HG03095 (cell line): ENCODE measurements at regions not wholly inside any gene's neighbourhood (a gene's known extent, or its start where the extent isn't known, plus 50 kb on each side); places are given as distances from the start of the nearest gene placed in this dataset.

Experiments
- ATAC-seq: cut with Tn5 transposase; IDR thresholded peaks from one replicate; pipeline ENCODE4 v1.9.1; 2021; ENCODE audit warnings: moderate library complexity; ENCODE audit not compliant: unreplicated experiment

DNA sequence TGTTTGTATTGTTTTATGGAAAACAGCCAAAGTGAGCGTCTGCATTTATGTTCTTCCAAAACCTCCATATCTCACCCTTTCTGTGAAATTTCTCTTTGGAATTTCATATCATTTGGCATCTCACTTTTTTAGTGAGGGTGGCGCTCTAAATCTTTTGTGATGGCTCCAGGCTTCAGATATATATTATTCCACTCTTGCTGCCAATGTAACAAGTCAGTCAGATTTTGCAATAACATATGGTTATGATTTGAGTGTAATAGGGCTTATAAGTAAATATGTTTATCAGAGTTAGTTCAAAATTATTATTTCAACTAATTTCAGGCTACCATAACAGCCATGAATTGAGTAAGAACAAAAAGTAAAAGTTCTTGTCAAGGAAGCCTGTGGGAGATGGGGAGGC, 314.7 kb downstream of the PDGFC start:
- no peak for ATAC-seq

DNA sequence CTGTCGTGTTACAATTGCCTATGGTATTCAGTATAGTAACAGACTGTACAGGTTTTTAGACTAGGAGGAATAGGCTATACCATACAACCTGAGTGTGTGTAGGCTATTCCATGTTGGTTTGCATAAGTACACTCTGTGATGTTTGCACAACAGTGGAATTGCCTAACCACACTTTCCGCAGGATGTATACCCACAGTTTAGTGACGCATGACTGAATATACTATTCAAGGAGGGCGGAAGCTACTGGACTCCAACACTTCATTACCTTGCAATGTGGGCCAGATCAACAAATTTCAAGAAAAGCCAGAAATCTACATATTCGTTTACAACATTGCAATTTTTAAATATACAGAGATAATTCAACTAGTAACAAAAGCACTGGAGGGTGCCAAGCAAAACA, 317.2 kb downstream of the PDGFC start:
- no peak for ATAC-seq

DNA sequence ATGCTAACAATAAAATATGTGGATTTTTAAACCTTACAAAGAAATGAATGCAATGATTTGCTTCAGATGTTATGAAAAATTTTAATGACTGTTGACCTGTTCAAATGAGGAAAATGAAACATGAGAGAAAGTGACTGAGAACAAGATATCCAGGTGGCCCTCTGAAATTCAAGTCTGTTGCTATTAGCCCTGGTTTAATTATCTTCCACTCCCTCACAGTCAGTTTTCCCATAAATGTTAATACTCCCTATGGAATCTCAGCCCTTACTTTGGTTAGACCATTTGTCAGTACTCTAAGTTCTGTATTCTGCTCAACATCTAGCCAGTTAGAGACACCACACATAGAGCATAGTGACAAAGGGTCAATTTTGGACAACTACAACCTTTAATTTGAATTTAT, 327.8 kb downstream of the PDGFC start:
- ATAC-seq = no peak

DNA sequence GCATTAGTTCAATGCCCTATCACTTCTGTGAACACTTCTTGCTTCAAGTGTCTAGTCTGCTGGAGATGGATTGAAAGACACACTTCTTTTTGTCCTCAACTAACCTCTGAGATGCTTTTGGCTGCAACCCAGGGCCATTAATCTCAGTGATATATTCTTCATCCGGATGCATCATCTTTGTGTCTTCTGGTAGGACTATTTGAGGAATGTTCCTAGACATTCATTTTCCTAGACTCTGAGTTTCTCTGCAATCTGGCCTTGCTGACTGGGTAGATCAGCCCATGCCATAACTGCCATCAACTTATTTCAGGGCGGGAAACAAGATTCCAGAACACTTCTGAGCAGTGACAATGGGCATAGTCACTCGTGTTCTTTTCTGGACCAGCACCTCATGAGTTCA, 329.4 kb downstream of the PDGFC start:
- ATAC-seq = no peak

DNA sequence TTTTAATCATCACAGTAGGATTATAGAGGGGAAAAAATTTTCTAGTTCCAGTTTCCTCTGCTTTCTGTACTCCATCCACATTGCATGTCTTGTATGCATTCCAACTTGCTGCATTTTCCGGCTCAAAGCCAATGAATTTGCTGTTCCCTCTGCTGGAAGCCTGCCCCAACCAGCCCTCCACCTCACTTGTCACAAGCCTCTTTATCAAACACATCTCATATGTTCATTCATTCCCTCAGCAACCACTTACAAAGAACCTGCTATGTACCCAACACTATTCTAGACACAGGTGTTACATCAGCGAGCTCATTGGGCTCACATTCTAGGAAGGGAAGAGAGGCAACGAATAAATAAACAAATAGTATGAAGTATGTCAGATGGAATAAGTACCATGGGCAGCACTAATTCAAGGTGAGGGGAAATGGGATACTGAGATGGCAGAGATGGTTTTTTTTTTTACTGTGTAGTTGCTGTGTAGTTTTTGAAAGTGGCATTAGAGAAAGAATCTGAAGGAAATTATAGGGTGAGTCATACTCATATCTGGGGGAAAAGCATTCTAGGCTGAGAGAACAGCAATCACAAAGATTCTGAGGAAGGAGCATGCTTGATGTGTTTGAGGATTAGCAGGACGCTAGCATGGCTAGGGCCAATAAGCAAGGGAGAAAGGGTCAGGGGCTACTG, 332.5 kb downstream of the PDGFC start:
- no peak for ATAC-seq

DNA sequence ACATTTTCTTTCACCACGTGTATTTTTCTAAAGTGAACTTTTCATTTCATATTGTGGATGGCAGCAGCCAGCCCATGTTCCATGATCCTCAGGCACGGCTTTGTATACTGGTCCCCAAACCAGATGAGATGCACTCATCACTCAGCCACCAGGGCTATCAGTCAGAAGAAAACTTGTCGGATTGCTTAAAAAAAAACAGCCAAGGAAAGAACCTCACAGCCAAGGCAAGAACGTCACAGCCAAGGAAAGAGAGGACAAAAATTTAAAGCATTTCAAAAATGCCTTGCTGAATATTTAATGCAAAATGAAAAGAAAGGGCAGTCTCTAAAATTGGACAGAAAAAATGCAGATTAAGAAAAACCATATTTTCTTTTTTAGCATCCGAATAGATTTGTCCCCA, 333.3 kb downstream of the PDGFC start:
- ATAC-seq = no peak

DNA sequence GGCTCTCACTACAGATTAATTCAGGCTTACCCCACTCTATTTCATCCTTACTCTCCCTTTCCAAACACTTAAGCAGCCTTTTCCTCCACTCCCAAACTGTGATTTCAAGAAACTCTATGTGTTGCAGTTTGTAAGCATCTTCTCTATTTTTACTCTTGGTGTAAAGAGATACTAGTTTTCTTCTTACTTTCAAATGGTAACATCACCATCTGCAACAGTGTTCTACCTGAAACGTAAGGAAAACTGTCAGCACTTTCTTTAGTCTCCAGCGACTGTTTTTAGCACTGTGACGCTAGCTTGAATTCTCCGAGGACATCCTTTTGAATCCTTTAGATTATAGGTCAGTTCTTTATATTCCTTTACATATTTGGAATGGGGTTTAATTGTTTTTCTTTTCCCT, 335.2 kb downstream of the PDGFC start:
- no peak for ATAC-seq

DNA sequence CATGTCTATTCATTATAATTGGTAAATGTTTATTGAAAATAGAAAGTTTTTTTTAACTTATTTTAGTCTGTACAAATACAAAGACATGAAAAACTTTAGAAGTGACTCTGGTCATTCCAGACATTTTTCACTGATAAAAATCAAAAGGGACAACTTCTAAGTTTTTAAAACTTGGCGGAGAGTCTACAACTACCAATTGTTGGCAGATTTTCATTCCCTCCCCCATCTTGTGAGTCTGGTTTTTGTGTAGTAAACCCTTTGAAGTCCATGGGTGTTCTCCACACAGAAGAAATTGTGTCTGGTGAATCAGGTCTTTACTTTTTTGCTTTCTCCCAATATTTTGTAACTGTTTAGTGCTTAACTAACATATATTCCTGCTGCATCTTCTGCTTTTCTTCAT, 336.5 kb downstream of the PDGFC start:
- no peak for ATAC-seq

DNA sequence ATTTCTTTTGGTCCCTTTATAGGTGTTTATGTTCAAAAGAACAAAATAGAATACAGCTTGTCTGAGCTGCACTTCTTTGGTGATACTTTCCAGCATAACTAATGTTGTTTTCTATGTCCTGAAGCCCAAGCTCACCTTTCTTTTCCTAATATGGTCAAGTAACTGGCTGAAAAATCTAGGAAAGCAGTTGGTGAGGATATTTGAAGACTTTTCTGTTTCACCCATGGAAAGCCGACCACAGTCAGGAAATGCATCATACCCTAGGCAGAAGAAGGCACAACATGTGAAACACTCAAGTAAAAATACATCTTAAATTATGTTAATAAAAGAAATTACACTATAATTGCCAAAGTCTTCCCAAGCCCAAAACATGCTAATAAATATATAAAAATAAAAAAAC, 337.0 kb downstream of the PDGFC start:
- ATAC-seq = no peak

DNA sequence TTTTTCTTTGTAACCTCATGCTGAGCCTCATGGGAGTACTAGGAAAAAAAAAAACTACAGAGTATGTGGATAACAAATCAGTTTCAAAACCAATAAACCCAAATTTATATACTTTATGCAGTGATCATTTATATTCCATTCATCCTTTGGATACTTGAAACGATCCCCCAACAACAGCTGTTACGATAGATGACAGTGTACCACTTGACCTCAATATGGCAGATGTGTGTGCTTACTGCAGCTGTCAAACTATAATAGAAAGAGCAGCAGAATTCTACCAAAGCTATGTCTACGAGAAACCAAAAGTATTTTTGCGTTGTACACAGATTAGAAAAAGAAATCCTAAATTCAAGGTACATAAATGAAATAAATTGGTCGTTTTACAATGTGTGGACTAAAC, 337.8 kb downstream of the PDGFC start:
- ATAC-seq = no peak

DNA sequence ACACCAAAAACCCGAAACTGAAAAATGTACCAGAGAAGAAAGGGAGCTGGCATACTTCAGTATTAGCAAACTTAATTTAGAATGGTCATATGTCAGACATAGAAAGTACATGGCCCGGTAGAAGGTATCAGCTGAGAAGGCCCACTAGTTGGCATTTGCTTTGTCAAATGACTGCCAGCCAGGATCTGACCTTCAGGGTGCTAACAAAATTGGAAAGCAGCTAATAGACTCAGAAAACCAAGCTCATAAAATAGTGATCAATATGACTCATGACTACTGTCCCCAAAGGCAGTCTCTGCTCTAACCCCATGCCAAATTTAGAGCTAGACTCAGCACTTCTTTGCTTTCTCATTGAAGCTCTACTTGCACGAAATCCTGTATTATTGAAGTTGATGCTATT, 342.7 kb downstream of the PDGFC start:
- ATAC-seq = no peak

DNA sequence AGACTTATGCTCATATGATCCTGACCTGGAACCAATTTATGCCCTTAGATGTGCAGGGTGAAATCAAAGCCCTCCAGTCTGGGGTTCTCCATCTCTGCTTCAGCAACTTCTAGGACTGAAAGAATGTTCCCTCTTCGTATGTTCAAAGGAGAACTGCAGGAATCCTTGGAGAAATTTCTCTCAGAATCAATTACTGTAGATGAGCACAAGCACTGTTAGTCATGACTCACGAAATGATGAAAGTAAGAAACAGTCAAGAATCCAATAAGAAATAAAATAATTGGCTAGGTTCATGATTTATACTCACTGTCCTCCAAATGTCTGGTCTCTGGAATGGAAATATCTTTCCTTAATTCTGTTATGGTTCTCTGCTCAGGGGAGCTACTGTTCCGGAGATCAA, 348.2 kb downstream of the PDGFC start:
- no peak for ATAC-seq

DNA sequence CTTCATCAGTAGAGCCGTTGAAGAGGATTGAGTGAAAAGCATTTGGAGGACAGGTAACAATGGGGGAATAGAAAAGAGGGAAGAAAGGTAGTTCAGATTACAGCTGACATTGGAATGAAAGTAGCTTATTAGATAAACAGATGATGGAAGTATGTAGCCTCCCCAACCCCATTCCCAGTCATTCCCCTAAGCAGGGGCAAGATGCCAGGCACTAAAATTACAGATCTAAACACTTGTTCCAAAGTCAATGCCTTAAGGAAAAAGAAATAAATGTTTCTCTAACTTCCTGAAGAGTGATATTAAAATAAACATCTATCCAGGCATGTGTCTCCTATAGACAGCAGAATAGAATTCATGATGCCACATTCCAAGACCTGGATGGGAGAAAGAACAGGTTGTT, 350.8 kb downstream of the PDGFC start:
- ATAC-seq = no peak

DNA sequence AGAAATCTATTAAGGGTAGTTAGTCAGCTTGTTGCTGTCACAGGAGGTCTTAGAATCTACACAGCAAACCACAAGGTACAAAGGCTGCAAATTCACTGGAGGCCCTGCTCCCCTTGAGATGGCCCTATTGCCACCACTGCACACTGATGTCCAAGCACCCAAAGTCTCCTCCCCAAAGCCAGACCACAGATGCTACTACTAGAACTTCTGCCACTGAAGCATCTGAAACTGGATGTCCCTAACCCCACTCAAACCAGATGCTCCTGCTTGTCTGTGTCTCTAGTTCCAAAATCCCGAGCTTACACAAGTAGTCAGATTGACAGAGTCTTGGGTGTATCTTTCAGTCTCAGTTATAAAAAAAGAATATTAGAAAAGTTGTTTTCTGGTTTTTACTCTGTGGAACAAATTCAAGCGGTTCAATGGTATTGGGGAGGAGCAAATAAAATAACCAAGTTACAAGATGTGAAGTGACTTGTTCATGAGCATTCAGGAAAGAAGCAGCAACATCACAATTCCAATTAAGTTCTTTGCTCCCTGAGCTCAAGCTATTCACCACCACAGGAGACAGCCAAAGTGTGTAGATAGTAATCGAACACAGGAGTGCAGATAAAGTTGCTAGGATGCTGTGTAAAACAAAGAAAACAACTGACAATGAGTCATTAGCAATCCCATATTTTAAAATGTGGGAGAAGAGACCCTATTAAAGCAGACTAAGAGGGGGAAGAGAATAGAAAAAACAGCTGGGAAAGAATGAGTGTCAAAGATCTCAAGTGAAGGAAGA, 352.3 kb downstream of the PDGFC start:
- ATAC-seq = no peak

DNA sequence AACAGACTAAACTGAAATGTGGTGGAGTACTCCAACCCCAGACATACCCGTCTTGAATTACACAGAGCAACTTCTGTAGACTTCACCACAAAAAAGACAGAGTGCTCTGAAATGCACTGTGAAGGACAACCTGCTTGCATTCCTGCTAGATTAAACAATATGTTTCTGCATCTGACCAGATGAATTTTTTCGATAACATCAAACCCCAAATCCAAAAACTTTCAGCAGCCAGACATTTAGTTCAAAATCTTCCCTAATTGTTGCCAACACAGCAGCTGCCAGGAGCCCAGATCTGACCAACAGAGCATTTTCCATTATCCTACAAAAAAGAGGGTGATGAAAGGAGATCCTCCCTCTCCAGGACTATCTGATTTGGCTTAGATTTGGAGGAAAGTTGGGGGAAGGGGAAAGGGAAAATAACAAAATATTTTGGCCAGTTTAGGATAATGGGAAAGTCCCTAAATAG, 356.5 kb downstream of the PDGFC start:
- no peak for ATAC-seq

DNA sequence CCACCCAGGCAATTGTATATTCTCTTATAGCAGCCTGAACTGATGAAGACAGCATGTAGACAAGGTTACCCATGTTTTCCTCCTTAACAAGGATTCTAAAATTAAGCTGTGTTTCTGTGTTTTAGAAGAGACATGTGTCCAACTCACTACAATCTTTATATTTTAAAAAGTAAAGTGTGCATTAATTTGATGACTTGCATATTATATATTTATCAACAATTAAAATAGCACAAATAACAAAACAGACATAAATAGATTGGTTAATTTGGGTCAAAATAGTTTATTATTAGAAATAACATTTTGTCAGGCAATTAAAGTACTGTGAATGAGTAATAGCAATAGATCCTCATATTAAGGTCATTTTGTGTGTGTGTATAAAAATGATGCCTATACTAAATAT, 357.1 kb downstream of the PDGFC start:
- ATAC-seq = no peak

DNA sequence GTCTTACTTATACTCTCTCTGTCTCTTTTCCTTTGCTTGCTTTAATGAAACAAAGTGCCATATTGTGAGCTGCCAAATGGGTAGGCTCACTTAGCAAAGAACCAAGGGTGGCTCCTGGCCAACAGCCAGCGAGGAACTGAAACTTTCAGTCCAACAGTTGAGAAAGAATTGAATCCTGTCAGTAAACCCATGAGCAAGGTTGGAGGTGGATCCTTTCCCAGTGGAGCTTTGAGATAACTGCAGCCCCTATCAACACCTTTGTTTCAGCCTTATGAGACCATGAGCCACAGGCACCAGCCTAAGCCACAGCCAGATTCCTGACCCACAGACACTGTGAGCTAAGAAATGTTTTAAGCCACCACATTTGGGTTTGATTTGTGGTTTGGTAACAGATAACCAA, 362.2 kb downstream of the PDGFC start:
- ATAC-seq = no peak

DNA sequence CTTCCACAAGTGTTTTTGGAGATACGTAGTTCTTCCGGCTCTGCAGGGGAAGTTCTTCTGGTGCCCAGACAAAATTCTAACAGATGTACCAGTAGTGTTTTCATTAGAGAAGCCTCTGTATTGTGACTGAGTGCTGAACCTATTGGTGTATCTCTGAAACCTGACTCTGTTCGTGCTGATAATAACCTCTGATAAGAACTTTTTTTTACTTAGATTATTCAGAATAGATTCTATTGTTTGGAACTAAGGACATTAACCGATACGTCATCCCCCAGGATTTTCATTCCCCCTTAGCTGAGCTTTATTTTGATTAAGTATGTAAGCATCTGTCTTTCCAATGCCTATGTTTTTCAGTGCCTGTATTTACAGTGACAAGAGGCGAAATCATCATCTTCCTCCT, 362.9 kb downstream of the PDGFC start:
- no peak for ATAC-seq

DNA sequence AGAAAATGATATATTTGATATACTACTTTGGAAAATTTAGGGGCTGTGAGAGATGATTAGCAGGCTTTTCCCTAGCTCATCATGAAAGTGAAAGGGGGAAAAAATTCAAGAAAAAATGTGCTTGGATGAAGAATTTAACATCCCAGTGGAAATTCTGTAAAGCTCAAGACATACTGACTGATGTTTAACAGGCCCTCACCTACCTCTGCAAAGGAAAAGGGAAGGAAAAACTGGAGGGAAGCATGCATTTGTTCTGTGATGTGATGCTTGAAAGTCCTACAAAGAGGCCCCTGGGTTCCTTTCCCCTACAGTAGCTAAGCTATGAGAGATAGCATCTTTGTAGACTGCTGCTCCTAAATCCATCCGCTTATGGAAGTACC, 364.1 kb downstream of the PDGFC start:
- no peak for ATAC-seq

DNA sequence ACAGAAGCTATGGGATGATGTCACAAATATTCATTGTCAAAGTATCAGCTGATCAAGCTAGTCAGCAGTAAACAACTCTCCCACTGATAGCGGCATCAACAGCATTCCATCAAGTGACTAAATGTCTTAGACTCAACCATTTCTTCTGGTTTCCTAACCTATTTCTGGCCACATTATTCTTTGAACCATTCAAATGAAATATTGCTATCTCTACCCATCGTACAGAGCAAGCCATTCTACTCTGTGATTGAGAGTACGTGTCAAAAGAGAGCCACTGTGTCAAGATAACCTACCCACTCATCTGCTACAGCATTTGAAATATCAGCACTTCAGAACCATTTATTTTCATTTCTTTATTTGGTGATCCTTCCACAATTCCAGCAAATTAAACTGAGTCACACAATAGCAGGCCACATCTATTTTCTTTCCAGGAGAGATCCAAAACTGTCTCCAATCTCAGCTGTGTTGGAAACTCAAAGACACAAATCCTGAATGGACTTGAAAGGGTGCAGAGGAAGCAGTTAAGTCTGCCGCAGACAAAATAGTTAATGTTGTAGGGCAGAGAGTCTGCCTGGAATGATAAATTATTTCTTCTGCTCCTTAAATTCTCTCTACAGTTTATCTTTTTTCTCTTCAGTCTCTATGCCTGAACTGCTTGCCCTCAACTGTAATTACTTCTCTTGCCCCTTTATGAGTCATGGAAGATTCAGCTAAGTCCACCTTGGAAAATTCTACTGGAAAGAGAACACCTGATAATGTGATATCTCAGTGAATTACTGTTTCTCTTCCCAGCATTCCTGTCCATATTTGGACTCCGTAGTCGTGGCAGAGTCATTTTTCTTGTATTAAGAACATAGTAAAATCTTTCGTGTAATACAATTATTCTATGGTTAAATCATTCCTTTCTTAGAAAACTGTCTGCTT, 364.8 kb downstream of the PDGFC start:
- no peak for ATAC-seq

DNA sequence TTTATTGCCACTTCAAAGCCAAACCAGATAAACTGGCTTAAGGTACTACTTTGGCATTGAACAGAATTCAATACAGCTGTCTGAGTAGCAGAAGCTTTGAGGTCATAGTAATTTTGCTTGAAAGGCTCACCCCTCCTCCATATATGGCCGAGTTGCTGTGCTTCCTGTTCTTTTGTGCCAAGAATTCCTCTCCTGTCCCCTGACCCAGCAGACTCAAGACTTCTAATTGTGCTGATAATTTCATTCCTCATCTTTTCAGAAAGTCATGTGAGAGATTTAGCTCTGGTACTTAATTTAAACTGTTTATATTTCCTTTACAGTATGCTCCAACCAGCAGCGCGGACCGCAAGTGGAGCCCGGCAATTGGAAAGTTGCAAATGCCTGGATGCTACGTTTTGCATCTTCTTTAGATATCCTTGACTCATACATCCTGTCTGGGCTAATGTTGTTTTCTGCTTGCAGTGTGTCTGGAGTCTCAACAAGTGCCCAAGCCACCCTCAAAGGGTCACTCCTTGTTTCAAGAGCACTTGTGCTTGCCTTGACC, 373.4 kb downstream of the PDGFC start:
- ATAC-seq = no peak
